Left ventricle myocardium inferior (tissue), 1 donor: ENCODE measurements at regions not wholly inside any gene's neighbourhood (a gene's known extent, or its start where the extent isn't known, plus 50 kb on each side); places are given as distances from the start of the nearest gene placed in this dataset.

Source experiments
- DNase-seq: peaks from one replicate; pipeline ENCODE4 v3.0.0-alpha.2; 2020
- H3K27ac ChIP-seq: fragments of 200-600 bp; replicated peaks from 2 replicates; pipeline ENCODE4 v1.8.0; 2021
- H3K27me3 ChIP-seq: fragments of 200-600 bp; 2 replicates; pipeline ENCODE4 v1.8.0; 2021; ENCODE audit warnings: low read depth
- H3K36me3 ChIP-seq: fragments of 200-600 bp; 2 replicates; pipeline ENCODE4 v1.8.0; 2021
- H3K4me1 ChIP-seq: fragments of 200-600 bp; 2 replicates; pipeline ENCODE4 v1.8.0; 2021
- H3K4me3 ChIP-seq: fragments of 200-600 bp; 2 replicates; pipeline ENCODE4 v1.8.0; 2021; ENCODE audit warnings: mild to moderate bottlenecking, moderate library complexity
- H3K9me3 ChIP-seq: fragments of 200-600 bp; replicated peaks from 2 replicates; pipeline ENCODE4 v1.8.0; 2021
- CTCF ChIP-seq: fragments of 200-600 bp; IDR thresholded peaks from 2 replicates; pipeline ENCODE4 v1.8.0; 2021; ENCODE audit warnings: antibody characterized with exemption, mild to moderate bottlenecking, borderline replicate concordance
- intact Hi-C: fragments of 100-400 bp; cut with micrococcal nuclease; formaldehyde crosslinking; loops from one replicate; pipeline ENCODE4 v1.11.0; 2022
- donor health status: DM: no; HTN: yes; CAD: no; lungs with severe emphysema.

- TF ChIP-seq CTCF, result no peak
- Histone ChIP-seq H3K4me1 (no peaks in the 10 kb centered on the region), H3K27ac (no peak overlapping the region), H3K9me3 (peaks cover 12% of the 10 kb centered on the region), H3K36me3 (no peaks in the 10 kb centered on the region), H3K27me3 (no peaks in the 10 kb centered on the region), H3K4me3 (no peak overlapping the region)
- DNase-seq, result no peak
- intact Hi-C loops, result no loop called here
Measured at GRCh38 chr17:69864462-69864861, 210.6 kb upstream of the KCNJ16 start.

GRCh38 chr17:69869667-69870066 lies 205.4 kb upstream of the KCNJ16 start:
- H3K4me1 ChIP-seq, result no peaks in the 10 kb centered on the region
- H3K27ac ChIP-seq, result no peak overlapping the region
- no peak overlapping the region for H3K4me3 ChIP-seq
- no peaks in the 10 kb centered on the region for H3K9me3 ChIP-seq
- intact Hi-C loops, result no loop called here
- H3K27me3 ChIP-seq, result no peaks in the 10 kb centered on the region
- no peak for DNase-seq
- TF ChIP-seq CTCF, result no peak
- H3K36me3 ChIP-seq, result no peaks in the 10 kb centered on the region

- H3K9me3 ChIP-seq, result no peaks in the 10 kb centered on the region
- no peaks in the 10 kb centered on the region for H3K27me3 ChIP-seq
- no peak overlapping the region for H3K27ac ChIP-seq
- no peaks in the 10 kb centered on the region for H3K36me3 ChIP-seq
- H3K4me3 ChIP-seq, result no peak overlapping the region
- no peak for DNase-seq
- intact Hi-C loops, result no loop called here
- TF ChIP-seq CTCF, result no peak
- H3K4me1 ChIP-seq, result no peaks in the 10 kb centered on the region
Measured at GRCh38 chr17:69870091-69870530, 204.9 kb upstream of the KCNJ16 start.

GRCh38 chr17:69870751-69871199 lies 204.2 kb upstream of the KCNJ16 start:
- intact Hi-C loops, result no loop called here

GRCh38 chr17:69871318-69871717 lies 203.7 kb upstream of the KCNJ16 start:
- Histone ChIP-seq H3K27me3 (no peaks in the 10 kb centered on the region), H3K36me3 (no peaks in the 10 kb centered on the region), H3K4me3 (no peak overlapping the region), H3K4me1 (no peaks in the 10 kb centered on the region), H3K9me3 (no peaks in the 10 kb centered on the region), H3K27ac (no peak overlapping the region)
- intact Hi-C loops, result no loop called here
- DNase-seq, result no peak
- TF ChIP-seq CTCF, result no peak

More at GRCh38 chr17:69870751-69871199, 204.2 kb upstream of the KCNJ16 start:
- Histone ChIP-seq H3K4me3 (no peak overlapping the region), H3K9me3 (no peaks in the 10 kb centered on the region), H3K27me3 (no peaks in the 10 kb centered on the region), H3K27ac (no peak overlapping the region), H3K36me3 (no peaks in the 10 kb centered on the region), H3K4me1 (no peaks in the 10 kb centered on the region)
- TF ChIP-seq CTCF, result no peak
- no peak for DNase-seq

GRCh38 chr17:69872675-69873262 lies 202.3 kb upstream of the KCNJ16 start:
- intact Hi-C loops, result no loop called here
- Histone ChIP-seq H3K4me3 (no peak overlapping the region), H3K27ac (no peak overlapping the region), H3K27me3 (no peaks in the 10 kb centered on the region), H3K4me1 (no peaks in the 10 kb centered on the region), H3K9me3 (peaks cover 6% of the 10 kb centered on the region), H3K36me3 (no peaks in the 10 kb centered on the region)
- no peak for TF ChIP-seq CTCF
- DNase-seq, result no peak
